A673 (cell line): ENCODE measurements at regions not wholly inside any gene's neighbourhood (a gene's known extent, or its start where the extent isn't known, plus 50 kb on each side); places are given as distances from the start of the nearest gene placed in this dataset.

Experiments
- BruUV-seq: library from RNA; stranded (reverse); fragments of 400-500 nt; replicated peaks from 2 replicates; lab custom pipeline; 2021; lab: Mats Ljungman, UMichigan
- CTCF ChIA-PET: fragments of 300-600 bp; sonication (Branson Sonifier 250); formaldehyde crosslinking; loops from one replicate; lab custom pipeline; 2022; ENCODE audit warnings: antibody characterized with exemption; lab: Charles Lee
- POLR2A ChIA-PET: fragments of 300-600 bp; sonication (Branson Sonifier 250); formaldehyde crosslinking; loops from one replicate; lab custom pipeline; 2022; ENCODE audit warnings: antibody characterized with exemption; ENCODE audit not compliant: low non-redundant PET; lab: Charles Lee
- DNase-seq: peaks from one replicate; pipeline ENCODE4 v3.0.0-alpha.2; 2015; ENCODE audit warnings: low spot score
- H3K27ac ChIP-seq: fragments of 200-600 bp; sonication (generic); 2 replicates; pipeline ENCODE4 v1.5.1; 2016; ENCODE audit warnings: mixed run types, low read depth, mild to moderate bottlenecking, mixed read lengths, antibody characterized with exemption, low read length; ENCODE audit not compliant: poor library complexity, severe bottlenecking
- H3K27me3 ChIP-seq: fragments of 200-600 bp; sonication (generic); replicated peaks from 2 replicates; pipeline ENCODE4 v1.6.1; 2017; ENCODE audit warnings: mixed run types, low read depth, mild to moderate bottlenecking, mixed read lengths, antibody characterized with exemption, low read length; ENCODE audit not compliant: insufficient read depth, poor library complexity
- H3K36me3 ChIP-seq: fragments of 200-600 bp; sonication (generic); 2 replicates; pipeline ENCODE4 v1.6.1; 2016; ENCODE audit warnings: mixed run types, mild to moderate bottlenecking, mixed read lengths, antibody characterized with exemption, low read length; ENCODE audit not compliant: insufficient read depth, poor library complexity, severe bottlenecking
- H3K4me1 ChIP-seq: fragments of 200-600 bp; sonication (generic); 2 replicates; pipeline ENCODE4 v1.6.1; 2017; ENCODE audit warnings: mixed run types, mild to moderate bottlenecking, mixed read lengths, antibody characterized with exemption, low read length; ENCODE audit not compliant: insufficient read depth, poor library complexity, severe bottlenecking
- H3K4me3 ChIP-seq: fragments of 200-600 bp; sonication (generic); 2 replicates; pipeline ENCODE4 v1.5.1; 2016; ENCODE audit warnings: low read depth, mixed run types, mild to moderate bottlenecking, mixed read lengths, low read length; ENCODE audit not compliant: poor library complexity, severe bottlenecking
- H3K9me3 ChIP-seq: fragments of 200-600 bp; sonication (generic); 2 replicates; pipeline ENCODE4 v1.6.1; 2016; ENCODE audit warnings: mixed run types, low read depth, mild to moderate bottlenecking, mixed read lengths, antibody characterized with exemption, low read length; ENCODE audit not compliant: poor library complexity, severe bottlenecking
- CTCF ChIP-seq: fragments of 300-800, 200-600 bp; sonication (generic); conservative IDR thresholded peaks from 2 replicates; pipeline ENCODE4 v1.5.1; 2017; ENCODE audit warnings: low read depth, mild to moderate bottlenecking, antibody characterized with exemption, low read length, moderate library complexity, mixed read lengths
- EZH2 ChIP-seq: fragments of 200-600 bp; sonication (generic); IDR thresholded peaks from 2 replicates; pipeline ENCODE4 v1.6.1; 2017; ENCODE audit warnings: borderline replicate concordance, low read depth, mild to moderate bottlenecking, mixed read lengths, antibody characterized with exemption, low read length; ENCODE audit not compliant: poor library complexity, severe bottlenecking
- intact Hi-C: fragments of 100-400 bp; cut with micrococcal nuclease; formaldehyde crosslinking; loops from one replicate; pipeline ENCODE4 v1.10.0; 2022; ENCODE audit not compliant: unreplicated experiment

GRCh38 chr12:114740448-114740847 is 56.5 kb upstream of the TBX3 start:
- no TSS peak for BruUV-seq

GRCh38 chr12:114738460-114739184 is 54.6 kb upstream of the TBX3 start:
- Histone ChIP-seq H3K9me3 (no peaks in the 10 kb centered on the region), H3K27ac (no peak overlapping the region), H3K4me1 (no peaks in the 10 kb centered on the region), H3K36me3 (no peaks in the 10 kb centered on the region), H3K27me3 (no peaks in the 10 kb centered on the region), H3K4me3 (no peak overlapping the region)
- intact Hi-C loops, result no loop called here
- no peak for TF ChIP-seq EZH2
- ChIA-PET CTCF (no interaction called here), POLR2A (no interaction called here)
- no peak for DNase-seq
- BruUV-seq, result no TSS peak

More at GRCh38 chr12:114740448-114740847, 56.5 kb upstream of the TBX3 start:
- H3K27me3 ChIP-seq, result no peaks in the 10 kb centered on the region
- intact Hi-C loops, result no loop called here
- CTCF ChIA-PET, result no interaction called here
- no peaks in the 10 kb centered on the region for H3K36me3 ChIP-seq
- no peak for DNase-seq
- H3K27ac ChIP-seq, result no peak overlapping the region
- TF ChIP-seq EZH2 (no peak), CTCF (no peak)
- H3K4me1 ChIP-seq, result no peaks in the 10 kb centered on the region
- no peak overlapping the region for H3K4me3 ChIP-seq
- H3K9me3 ChIP-seq, result no peaks in the 10 kb centered on the region
- POLR2A ChIA-PET, result no interaction called here

GRCh38 chr12:114735680-114736374 is 51.9 kb upstream of the TBX3 start:
- Histone ChIP-seq H3K36me3 (no peaks in the 10 kb centered on the region), H3K27ac (no peak overlapping the region), H3K9me3 (no peaks in the 10 kb centered on the region), H3K27me3 (no peaks in the 10 kb centered on the region), H3K4me1 (no peaks in the 10 kb centered on the region), H3K4me3 (no peak overlapping the region)
- ChIA-PET POLR2A (interaction anchor here (0.7 kb wide), 1 partner anchor 560 kb away, joined by 5 read pairs; no protein-coding TSS in a partner anchor), CTCF (no interaction called here)
- no peak for DNase-seq
- BruUV-seq, result no TSS peak
- intact Hi-C loops, result no loop called here
- no peak for TF ChIP-seq EZH2
- TF ChIP-seq CTCF, result no peak
